Panc1 (cell line): ENCODE measurements at regions not wholly inside any gene's neighbourhood (a gene's known extent, or its start where the extent isn't known, plus 50 kb on each side); places are given as distances from the start of the nearest gene placed in this dataset.

Experiments used
- ATAC-seq: fragments of 200-7000 bp; cut with Tn5 transposase; 2 replicates; pipeline ENCODE4 v1.9.1; 2020; ENCODE audit warnings: mild to moderate bottlenecking, moderate library complexity
- BruUV-seq: library from RNA; stranded (reverse); fragments of 400-500 nt; replicated peaks from 2 replicates; lab custom pipeline; 2021; lab: Mats Ljungman, UMichigan
- CTCF ChIA-PET: fragments of 300-600 bp; sonication (Branson Sonifier 250); formaldehyde crosslinking; loops from one replicate; lab custom pipeline; 2022; ENCODE audit warnings: antibody characterized with exemption; lab: Charles Lee
- POLR2A ChIA-PET: fragments of 300-600 bp; sonication (Branson Sonifier 250); formaldehyde crosslinking; loops from one replicate; lab custom pipeline; 2022; ENCODE audit warnings: antibody characterized with exemption; lab: Charles Lee
- DNase-seq: peaks from one replicate; pipeline ENCODE4 v3.0.0-alpha.2; 2010; ENCODE audit warnings: low read depth, low spot score
- H3K27ac ChIP-seq: 2 replicates; pipeline ENCODE4 v1.5.1; 2011; ENCODE audit warnings: mild to moderate bottlenecking, low read length, inconsistent platforms
- H3K27me3 ChIP-seq: fragments of 200-500 bp; sonication (Bioruptor generic); 2 replicates; pipeline ENCODE4 v1.6.0; 2014; ENCODE audit warnings: low read length, inconsistent platforms; ENCODE audit not compliant: control insufficient read depth, insufficient read depth
- H3K36me3 ChIP-seq: fragments of 200-500 bp; sonication (Bioruptor generic); 2 replicates; pipeline ENCODE4 v1.5.1; 2014; ENCODE audit warnings: inconsistent platforms, mild to moderate bottlenecking, low read length, moderate library complexity; ENCODE audit not compliant: control insufficient read depth, insufficient read depth
- H3K4me1 ChIP-seq: 2 replicates; pipeline ENCODE4 v1.5.1; 2011; ENCODE audit warnings: inconsistent platforms, mild to moderate bottlenecking, low read length, moderate library complexity; ENCODE audit not compliant: control insufficient read depth, insufficient read depth
- H3K4me3 ChIP-seq, 2 experiments: 2 replicates each; pipeline ENCODE4 v1.5.1; 2011 to 2012; ENCODE audit warnings: low read depth in 2 of 2, low read length in 2 of 2, mild to moderate bottlenecking in 2 of 2, inconsistent platforms in 1 of 2, moderate library complexity in 1 of 2
- H3K9me3 ChIP-seq: fragments of 200-500 bp; sonication (Bioruptor generic); 2 replicates; pipeline ENCODE4 v1.5.1; 2014; ENCODE audit warnings: low read depth, mild to moderate bottlenecking, inconsistent platforms, low read length, moderate library complexity; ENCODE audit not compliant: control insufficient read depth, insufficient read depth
- CTCF ChIP-seq: fragments of 450-650 bp; IDR thresholded peaks from 2 replicates; pipeline ENCODE4 v1.5.1; 2017; ENCODE audit warnings: mild to moderate bottlenecking
- POLR2AphosphoS5 ChIP-seq: IDR thresholded peaks from 2 replicates; pipeline ENCODE4 v1.6.1; 2012; ENCODE audit warnings: mild to moderate bottlenecking, low read depth, low read length, moderate library complexity
- REST ChIP-seq, 2 experiments: IDR thresholded peaks; 2 replicates each; pipeline ENCODE4 v1.6.1; 2011 to 2012; ENCODE audit warnings: low read depth in 2 of 2, control low read depth in 1 of 2, low read length in 1 of 2, mild to moderate bottlenecking in 1 of 2, moderate library complexity in 1 of 2; ENCODE audit not compliant: insufficient read depth in 1 of 2
- SIN3A ChIP-seq: IDR thresholded peaks from 2 replicates; pipeline ENCODE4 v1.6.1; 2012; ENCODE audit warnings: low read depth, mild to moderate bottlenecking, low read length, moderate library complexity, borderline replicate concordance; ENCODE audit not compliant: insufficient read depth
- TCF7L2 ChIP-seq: IDR thresholded peaks from 2 replicates; pipeline ENCODE4 v1.6.1; 2011; ENCODE audit warnings: mild to moderate bottlenecking, low read depth, low read length, inconsistent platforms
- in situ Hi-C: cut with HindIII; loops from 2 replicates; pipeline ENCODE4 v1.10.0; 2016; ENCODE audit warnings: low sequenced_read_pairs, low pct_unique_long_range_greater_than_20kb
- intact Hi-C: fragments of 100-400 bp; cut with micrococcal nuclease; formaldehyde crosslinking; loops from one replicate; pipeline ENCODE4 v1.10.0; 2022; ENCODE audit not compliant: unreplicated experiment

- no peak overlapping the region for H3K4me3 ChIP-seq
- no peaks in the 10 kb centered on the region for H3K9me3 ChIP-seq
- DNase-seq (no peak), ATAC-seq (no peak)
- ChIA-PET POLR2A (no interaction called here), CTCF (no interaction called here)
- no peaks in the 10 kb centered on the region for H3K36me3 ChIP-seq
- H3K27me3 ChIP-seq, result no peaks in the 10 kb centered on the region
- no TSS peak for BruUV-seq
- no peak overlapping the region for H3K27ac ChIP-seq
- in situ Hi-C loops, result no loop called here
- H3K4me1 ChIP-seq, result no peaks in the 10 kb centered on the region
- intact Hi-C loops, result no loop called here
- no peak for TF ChIP-seq REST (IDR thresholded peaks at IDR 0.05; ENCODE audit: insufficient read depth in 1 of 2, low read depth in 2 of 2, low read length in 1 of 2)
- TF ChIP-seq POLR2AphosphoS5, result no peak
- no peak for TF ChIP-seq CTCF
- TF ChIP-seq TCF7L2, result no peak
- no peak for TF ChIP-seq SIN3A
Observed at GRCh38 chr9:89985068-89985467, 380.3 kb downstream of the GADD45G start.

GRCh38 chr9:89986190-89986589 lies 381.4 kb downstream of the GADD45G start:
- Histone ChIP-seq H3K4me1 (no peaks in the 10 kb centered on the region), H3K9me3 (no peaks in the 10 kb centered on the region), H3K4me3 (no peak overlapping the region), H3K27me3 (no peaks in the 10 kb centered on the region), H3K36me3 (no peaks in the 10 kb centered on the region), H3K27ac (no peak overlapping the region)
- ChIA-PET CTCF (no interaction called here), POLR2A (no interaction called here)
- intact Hi-C loops (no loop called here), in situ Hi-C loops (no loop called here)
- BruUV-seq, result no TSS peak
- DNase-seq, result no peak
- no peak for ATAC-seq
- TF ChIP-seq SIN3A (no peak), TCF7L2 (no peak), CTCF (no peak), REST (IDR thresholded peaks at IDR 0.05; ENCODE audit: insufficient read depth in 1 of 2, low read depth in 2 of 2, low read length in 1 of 2) (no peak), POLR2AphosphoS5 (no peak)
